ENCODE measurements at regions not wholly inside any gene's neighbourhood (a gene's known extent, or its start where the extent isn't known, plus 50 kb on each side); places are given as distances from the start of the nearest gene placed in this dataset.

- TF ChIP-seq CTCF (IDR thresholded peaks at IDR 0.05; ENCODE audit: extremely low read depth in 1 of 2, insufficient read depth in 1 of 2, low read depth in 1 of 2, low read length in 2 of 2) (no peak), POLR2A (IDR thresholded peaks at IDR 0.05; ENCODE audit: low read depth, low read length) (no peak), MAX (IDR thresholded peaks at IDR 0.05; ENCODE audit: insufficient read depth, insufficient read length) (no peak), POLR2AphosphoS5 (IDR thresholded peaks at IDR 0.05; ENCODE audit: insufficient read depth, low read depth, low read length) (no peak), EZH2 (IDR thresholded peaks at IDR 0.05; ENCODE audit: borderline replicate concordance, low read depth, low read length, severe bottlenecking) (no peak), FOS (IDR thresholded peaks at IDR 0.05; ENCODE audit: borderline replicate concordance, insufficient read depth, low read length) (no peak), MYC (IDR thresholded peaks at IDR 0.05; ENCODE audit: low read depth, low read length) (no peak), JUN (IDR thresholded peaks at IDR 0.05; ENCODE audit: borderline replicate concordance, insufficient read depth, insufficient read length, low read depth) (no peak)
These were observed 50.3 kb upstream of the NFE2L2 start for GRCh38 chr2:177314722-177315264.

Data from endothelial cell of umbilical vein (primary cell).